Keratinocyte (primary cell): ENCODE measurements at regions not wholly inside any gene's neighbourhood (a gene's known extent, or its start where the extent isn't known, plus 50 kb on each side); places are given as distances from the start of the nearest gene placed in this dataset.
A peak's percentile ranks its signal among the peaks of the same experiment; 100 is the strongest.

Experiments used
- DNase-seq: peaks from one replicate; pipeline ENCODE4 v3.0.0-alpha.2; 2011; ENCODE audit warnings: low read depth, missing footprints, low spot score
- FAIRE-seq: peaks from 2 replicates; lab custom pipeline; 2011; peaks lifted over from hg19 to GRCh38; lab: Jason Lieb, UNC
- H2AFZ ChIP-seq: 2 replicates; pipeline ENCODE4 v1.6.0; 2012; ENCODE audit warnings: low read length, control low read depth, inconsistent platforms; ENCODE audit not compliant: control insufficient read depth
- H3K27ac ChIP-seq: 2 replicates; pipeline ENCODE4 v1.5.1; 2011; ENCODE audit warnings: low read length; ENCODE audit not compliant: control insufficient read depth, insufficient read depth
- H3K27me3 ChIP-seq: 3 replicates; pipeline ENCODE4 v1.6.0; 2011; ENCODE audit warnings: low read length; ENCODE audit not compliant: control insufficient read depth, insufficient read depth; ENCODE audit errors: extremely low read depth
- H3K36me3 ChIP-seq, 2 experiments: 2 replicates in 1 of 2; 3 replicates in 1 of 2; pipeline ENCODE4 v1.5.1; 2011; ENCODE audit warnings: low read length in 2 of 2, mild to moderate bottlenecking in 1 of 2; ENCODE audit not compliant: control insufficient read depth in 2 of 2, insufficient read depth in 2 of 2; ENCODE audit errors: extremely low read depth in 1 of 2
- H3K4me1 ChIP-seq: 3 replicates; pipeline ENCODE4 v1.5.1; 2011; ENCODE audit warnings: low read length; ENCODE audit not compliant: control insufficient read depth, insufficient read depth; ENCODE audit errors: extremely low read depth
- H3K4me2 ChIP-seq: 3 replicates; pipeline ENCODE4 v1.6.0; 2011; ENCODE audit warnings: low read depth, low read length; ENCODE audit not compliant: control insufficient read depth, insufficient read depth; ENCODE audit errors: extremely low read depth
- H3K4me3 ChIP-seq, 3 experiments: fragments of 200-600 bp in 1 of 3; sonication (generic) in 1 of 3; 2 replicates in 2 of 3; 3 replicates in 1 of 3; pipeline ENCODE4 v1.5.1; 2011 to 2016; ENCODE audit warnings: low read length in 3 of 3, mild to moderate bottlenecking in 3 of 3, control low read depth in 2 of 3, inconsistent platforms in 1 of 3, low read depth in 1 of 3, mixed read lengths in 1 of 3, mixed run types in 1 of 3, moderate library complexity in 1 of 3; ENCODE audit not compliant: control insufficient read depth in 2 of 3, insufficient read depth in 2 of 3; ENCODE audit errors: extremely low read depth in 1 of 3
- H3K79me2 ChIP-seq: 2 replicates; pipeline ENCODE4 v1.6.0; 2012; ENCODE audit warnings: low read length; ENCODE audit not compliant: control insufficient read depth, insufficient read depth
- H3K9ac ChIP-seq: 3 replicates; pipeline ENCODE4 v1.6.0; 2011; ENCODE audit warnings: low read length; ENCODE audit not compliant: control insufficient read depth, insufficient read depth; ENCODE audit errors: extremely low read depth
- H3K9me1 ChIP-seq: 3 replicates; pipeline ENCODE4 v1.6.0; 2011; ENCODE audit warnings: low read length; ENCODE audit not compliant: control insufficient read depth, insufficient read depth; ENCODE audit errors: extremely low read depth
- H3K9me3 ChIP-seq: 2 replicates; pipeline ENCODE4 v1.5.1; 2012; ENCODE audit warnings: low read depth, low read length; ENCODE audit not compliant: control insufficient read depth
- H4K20me1 ChIP-seq: 3 replicates; pipeline ENCODE4 v1.6.0; 2011; ENCODE audit warnings: low read length; ENCODE audit not compliant: control insufficient read depth, insufficient read depth; ENCODE audit errors: extremely low read depth
- EZH2 ChIP-seq: IDR thresholded peaks from one replicate; pipeline ENCODE4 v1.6.1; 2012; ENCODE audit warnings: inconsistent platforms, mild to moderate bottlenecking, low read length, moderate library complexity
- dilution Hi-C: fragments of 300-500 bp; cut with MboI; formaldehyde crosslinking; loops from one replicate; pipeline ENCODE4 v1.7.0; 2020; ENCODE audit warnings: low sequenced_read_pairs; ENCODE audit not compliant: extremely low pct_ligation_motif_present
- TF ChIP-seq, protein P1 (sequence below), 3 experiments: IDR thresholded peaks in 1 of 3; conservative IDR thresholded peaks in 1 of 3; optimal IDR thresholded peaks in 1 of 3; 2 replicates in 2 of 3; 3 replicates in 1 of 3; pipeline versions ENCODE3 to v1.5.1; 2011; ENCODE audit warnings: low read length in 3 of 3, mild to moderate bottlenecking in 3 of 3, moderate library complexity in 2 of 3, control low read depth in 1 of 3, inconsistent platforms in 1 of 3; ENCODE audit not compliant: insufficient read depth in 2 of 3; ENCODE audit errors: extremely low read depth in 1 of 3

DNA sequence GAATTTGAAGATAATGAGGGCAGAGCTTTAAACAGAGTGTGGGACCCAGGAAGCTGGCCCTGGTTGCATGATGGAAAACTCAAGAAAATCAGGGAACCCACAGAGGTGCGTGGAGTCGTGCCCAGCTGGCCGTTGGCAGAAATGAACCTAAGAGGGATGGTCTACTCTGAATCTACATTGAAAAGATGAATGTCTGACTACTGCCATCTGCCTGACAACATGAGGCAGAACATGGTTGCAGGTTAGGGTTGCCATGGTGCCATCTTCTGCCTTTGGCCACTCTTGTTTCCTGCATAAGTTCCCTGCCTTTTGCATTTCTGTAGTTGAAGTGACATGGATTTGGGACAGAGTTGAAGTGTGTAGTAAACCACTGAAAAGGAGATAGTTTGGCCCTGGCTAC, 138.5 kb upstream of the COBL start:
- Histone ChIP-seq H3K4me3 (no peak overlapping the region), H3K27ac (no peak overlapping the region), H3K4me1 (no peaks in the 10 kb centered on the region), H3K27me3 (no peaks in the 10 kb centered on the region), H3K36me3 (no peaks in the 10 kb centered on the region), H4K20me1 (no peaks in the 10 kb centered on the region), H3K79me2 (no peaks in the 10 kb centered on the region), H3K9me1 (no peaks in the 10 kb centered on the region), H2AFZ (no peak overlapping the region), H3K9ac (no peak overlapping the region), H3K4me2 (no peak overlapping the region), H3K9me3 (no peaks in the 10 kb centered on the region)
- no peak for TF ChIP-seq EZH2
- TF ChIP-seq, protein P1, sequence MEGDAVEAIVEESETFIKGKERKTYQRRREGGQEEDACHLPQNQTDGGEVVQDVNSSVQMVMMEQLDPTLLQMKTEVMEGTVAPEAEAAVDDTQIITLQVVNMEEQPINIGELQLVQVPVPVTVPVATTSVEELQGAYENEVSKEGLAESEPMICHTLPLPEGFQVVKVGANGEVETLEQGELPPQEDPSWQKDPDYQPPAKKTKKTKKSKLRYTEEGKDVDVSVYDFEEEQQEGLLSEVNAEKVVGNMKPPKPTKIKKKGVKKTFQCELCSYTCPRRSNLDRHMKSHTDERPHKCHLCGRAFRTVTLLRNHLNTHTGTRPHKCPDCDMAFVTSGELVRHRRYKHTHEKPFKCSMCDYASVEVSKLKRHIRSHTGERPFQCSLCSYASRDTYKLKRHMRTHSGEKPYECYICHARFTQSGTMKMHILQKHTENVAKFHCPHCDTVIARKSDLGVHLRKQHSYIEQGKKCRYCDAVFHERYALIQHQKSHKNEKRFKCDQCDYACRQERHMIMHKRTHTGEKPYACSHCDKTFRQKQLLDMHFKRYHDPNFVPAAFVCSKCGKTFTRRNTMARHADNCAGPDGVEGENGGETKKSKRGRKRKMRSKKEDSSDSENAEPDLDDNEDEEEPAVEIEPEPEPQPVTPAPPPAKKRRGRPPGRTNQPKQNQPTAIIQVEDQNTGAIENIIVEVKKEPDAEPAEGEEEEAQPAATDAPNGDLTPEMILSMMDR (optimal IDR thresholded peaks at IDR 0.05 in 1 of 3, IDR thresholded peaks at IDR 0.05 in 1 of 3, conservative IDR thresholded peaks at IDR 0.05 in 1 of 3; ENCODE audit: extremely low read depth in 1 of 3, insufficient read depth in 2 of 3, low read length in 3 of 3), result peak in 1 of 3 experiments; percentile 1
- FAIRE-seq (no peak), DNase-seq (no peak)
- dilution Hi-C loops, result no loop called here

DNA sequence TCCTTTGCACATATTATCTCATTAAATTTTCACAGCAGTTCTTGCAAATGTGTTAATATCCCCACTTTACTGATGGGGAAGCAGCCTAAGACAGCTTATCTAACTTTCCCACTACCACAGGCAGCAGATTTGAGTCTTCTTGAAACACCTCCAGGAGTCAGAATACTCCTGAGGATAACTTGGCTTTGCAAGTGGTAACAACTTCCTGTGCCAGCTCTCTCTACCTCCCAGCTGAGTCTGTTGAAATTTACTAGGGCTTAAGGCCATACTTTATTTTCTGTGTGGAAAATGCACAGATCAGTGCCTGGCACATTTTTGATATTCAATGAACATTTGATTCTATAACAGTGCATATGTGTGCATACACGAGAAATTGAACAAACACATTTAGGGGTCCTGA, 136.1 kb upstream of the COBL start:
- no peak overlapping the region for H3K9ac ChIP-seq
- no peak overlapping the region for H3K4me3 ChIP-seq
- no peaks in the 10 kb centered on the region for H3K4me1 ChIP-seq
- no peak for FAIRE-seq
- H3K27ac ChIP-seq, result no peak overlapping the region
- no peaks in the 10 kb centered on the region for H3K9me1 ChIP-seq
- no peaks in the 10 kb centered on the region for H3K79me2 ChIP-seq
- no peak overlapping the region for H3K4me2 ChIP-seq
- DNase-seq, result no peak
- H3K27me3 ChIP-seq, result no peaks in the 10 kb centered on the region
- no peaks in the 10 kb centered on the region for H4K20me1 ChIP-seq
- no peaks in the 10 kb centered on the region for H3K36me3 ChIP-seq
- TF ChIP-seq EZH2, result no peak
- TF ChIP-seq, protein P1 (optimal IDR thresholded peaks at IDR 0.05 in 1 of 3, IDR thresholded peaks at IDR 0.05 in 1 of 3, conservative IDR thresholded peaks at IDR 0.05 in 1 of 3; ENCODE audit: extremely low read depth in 1 of 3, insufficient read depth in 2 of 3, low read length in 3 of 3), result no peak
- dilution Hi-C loops, result no loop called here
- no peaks in the 10 kb centered on the region for H3K9me3 ChIP-seq
- no peak overlapping the region for H2AFZ ChIP-seq
